ENCODE measurements at regions not wholly inside any gene's neighbourhood (a gene's known extent, or its start where the extent isn't known, plus 50 kb on each side); places are given as distances from the start of the nearest gene placed in this dataset.

DNA sequence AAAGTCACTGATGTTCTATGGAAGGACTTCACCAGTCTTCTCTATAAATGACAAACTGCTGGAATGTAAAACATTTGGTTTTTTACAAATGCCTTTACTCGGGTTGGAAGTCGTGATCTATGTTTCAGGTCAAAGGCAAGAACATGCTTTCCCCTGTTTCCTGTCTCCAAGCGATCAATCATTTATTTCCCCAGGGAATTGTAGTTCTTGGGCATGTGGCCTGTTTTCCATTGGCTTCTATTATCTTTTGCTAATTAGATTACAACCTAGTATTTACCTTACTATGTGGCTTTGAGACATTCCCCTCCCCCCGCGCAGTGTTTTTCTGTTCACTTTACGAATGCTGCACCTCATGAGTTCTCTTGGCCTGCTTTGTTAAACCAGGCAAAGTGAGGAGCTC lies 684.2 kb downstream of the EPHA4 start:
- Histone ChIP-seq H3K9me3 (ENCODE audit: control insufficient read depth, low read depth, low read length) (no peaks in the 10 kb centered on the region), H3K4me1 (ENCODE audit: insufficient read depth, low read length) (no peaks in the 10 kb centered on the region; the same call in 1 of the 2 replicates), H2BK20ac (ENCODE audit: low read depth, low read length, poor library complexity, severe bottlenecking) (no peak overlapping the region), H2BK15ac (ENCODE audit: low read depth, low read length) (no peak overlapping the region), H3K4ac (ENCODE audit: low read depth, low read length) (no peak overlapping the region), H3K23me2 (ENCODE audit: insufficient read length, low read depth, low read length, poor library complexity, severe bottlenecking) (no peaks in the 10 kb centered on the region), H3K27ac (ENCODE audit: insufficient read length, low read depth, low read length) (no peak overlapping the region), H2BK5ac (ENCODE audit: insufficient read length, low read length) (no peak overlapping the region), H4K5ac (ENCODE audit: insufficient read length, low read depth, low read length) (no peak overlapping the region), H3K56ac (ENCODE audit: insufficient read length, low read depth, low read length) (no peak overlapping the region), H3K79me1 (ENCODE audit: insufficient read depth, low read depth, low read length, poor library complexity, severe bottlenecking) (no peaks in the 10 kb centered on the region), H4K8ac (replicated peaks; ENCODE audit: insufficient read length, low read depth, low read length) (no peak overlapping the region), H2AFZ (ENCODE audit: low read length) (no peak overlapping the region), H2BK12ac (ENCODE audit: insufficient read length, low read depth, low read length) (no peak overlapping the region), H2BK120ac (ENCODE audit: low read depth, low read length, poor library complexity, severe bottlenecking) (no peak overlapping the region), H2AK5ac (ENCODE audit: insufficient read length, low read length) (no peak overlapping the region), H3K4me2 (ENCODE audit: insufficient read depth, insufficient read length, low read length) (no peak overlapping the region), H3K18ac (ENCODE audit: insufficient read length, low read depth, low read length) (no peak overlapping the region), H3T11ph (ENCODE audit: low read length) (no peak overlapping the region), H4K20me1 (ENCODE audit: control insufficient read depth, insufficient read depth, insufficient read length) (no peaks in the 10 kb centered on the region), H3K27me3 (ENCODE audit: insufficient read depth, low read length) (no peaks in the 10 kb centered on the region), H3K14ac (ENCODE audit: insufficient read depth, low read length) (no peak overlapping the region), H3K79me2 (ENCODE audit: insufficient read depth, low read length) (no peaks in the 10 kb centered on the region), H4K91ac (ENCODE audit: insufficient read length, low read depth, low read length) (no peak overlapping the region), H3K23ac (ENCODE audit: insufficient read length, low read depth, low read length) (no peak overlapping the region), H3K9ac (ENCODE audit: extremely low read depth, insufficient read length, low read length) (no peak overlapping the region)
- 0 out of 7 replicates have a peak, but pooled peaks cover 0 to 2% (median 0%) of the 10 kb centered on the region in 3 experiments for H3K36me3 Mint-ChIP-seq (ENCODE audit: insufficient read depth in 1 of 3, low read depth in 3 of 3)
- H3K4me1 Mint-ChIP-seq, result peaks cover 41 to 43% of the 10 kb centered on the region in 2 experiments
- WGBS (ENCODE audit: extremely low coverage, insufficient read length, low lambda C conversion rate), result no CpG with 5 or more reads among the region's 6 CpGs
- H3K4me3 Mint-ChIP-seq, result no peak overlapping the region
- no peaks in the 10 kb centered on the region for H3K27me3 Mint-ChIP-seq (ENCODE audit: low read depth)
- no peak for DNase-seq
- no peak overlapping the region for H3K27ac Mint-ChIP-seq
- TF ChIP-seq, protein P1, sequence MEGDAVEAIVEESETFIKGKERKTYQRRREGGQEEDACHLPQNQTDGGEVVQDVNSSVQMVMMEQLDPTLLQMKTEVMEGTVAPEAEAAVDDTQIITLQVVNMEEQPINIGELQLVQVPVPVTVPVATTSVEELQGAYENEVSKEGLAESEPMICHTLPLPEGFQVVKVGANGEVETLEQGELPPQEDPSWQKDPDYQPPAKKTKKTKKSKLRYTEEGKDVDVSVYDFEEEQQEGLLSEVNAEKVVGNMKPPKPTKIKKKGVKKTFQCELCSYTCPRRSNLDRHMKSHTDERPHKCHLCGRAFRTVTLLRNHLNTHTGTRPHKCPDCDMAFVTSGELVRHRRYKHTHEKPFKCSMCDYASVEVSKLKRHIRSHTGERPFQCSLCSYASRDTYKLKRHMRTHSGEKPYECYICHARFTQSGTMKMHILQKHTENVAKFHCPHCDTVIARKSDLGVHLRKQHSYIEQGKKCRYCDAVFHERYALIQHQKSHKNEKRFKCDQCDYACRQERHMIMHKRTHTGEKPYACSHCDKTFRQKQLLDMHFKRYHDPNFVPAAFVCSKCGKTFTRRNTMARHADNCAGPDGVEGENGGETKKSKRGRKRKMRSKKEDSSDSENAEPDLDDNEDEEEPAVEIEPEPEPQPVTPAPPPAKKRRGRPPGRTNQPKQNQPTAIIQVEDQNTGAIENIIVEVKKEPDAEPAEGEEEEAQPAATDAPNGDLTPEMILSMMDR (conservative IDR thresholded peaks at IDR 0.05), result no peak
- no peaks in the 10 kb centered on the region for H3K9me3 Mint-ChIP-seq
